ENCODE measurements at regions not wholly inside any gene's neighbourhood (a gene's known extent, or its start where the extent isn't known, plus 50 kb on each side); places are given as distances from the start of the nearest gene placed in this dataset.

DNA sequence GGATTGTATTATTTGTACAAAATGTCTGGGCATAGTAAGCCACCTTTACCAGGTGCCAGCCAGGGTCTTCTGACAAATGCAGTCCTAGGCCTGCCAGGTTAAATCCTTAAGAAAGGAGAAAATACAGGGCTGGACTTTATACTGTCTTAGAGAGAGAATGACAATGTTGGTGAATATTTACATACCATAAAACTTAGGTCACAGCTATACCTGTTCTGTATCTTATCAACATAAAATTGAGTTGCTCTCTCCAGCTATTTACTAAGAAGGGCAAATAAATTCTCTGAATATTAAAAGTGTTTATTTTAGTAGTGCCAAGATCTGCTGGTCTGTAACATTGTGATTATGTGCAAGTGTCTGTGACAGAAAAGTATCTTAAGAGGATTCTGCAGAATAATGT lies 971.1 kb downstream of the AACS start (continued):
- TF ChIP-seq, protein P1, sequence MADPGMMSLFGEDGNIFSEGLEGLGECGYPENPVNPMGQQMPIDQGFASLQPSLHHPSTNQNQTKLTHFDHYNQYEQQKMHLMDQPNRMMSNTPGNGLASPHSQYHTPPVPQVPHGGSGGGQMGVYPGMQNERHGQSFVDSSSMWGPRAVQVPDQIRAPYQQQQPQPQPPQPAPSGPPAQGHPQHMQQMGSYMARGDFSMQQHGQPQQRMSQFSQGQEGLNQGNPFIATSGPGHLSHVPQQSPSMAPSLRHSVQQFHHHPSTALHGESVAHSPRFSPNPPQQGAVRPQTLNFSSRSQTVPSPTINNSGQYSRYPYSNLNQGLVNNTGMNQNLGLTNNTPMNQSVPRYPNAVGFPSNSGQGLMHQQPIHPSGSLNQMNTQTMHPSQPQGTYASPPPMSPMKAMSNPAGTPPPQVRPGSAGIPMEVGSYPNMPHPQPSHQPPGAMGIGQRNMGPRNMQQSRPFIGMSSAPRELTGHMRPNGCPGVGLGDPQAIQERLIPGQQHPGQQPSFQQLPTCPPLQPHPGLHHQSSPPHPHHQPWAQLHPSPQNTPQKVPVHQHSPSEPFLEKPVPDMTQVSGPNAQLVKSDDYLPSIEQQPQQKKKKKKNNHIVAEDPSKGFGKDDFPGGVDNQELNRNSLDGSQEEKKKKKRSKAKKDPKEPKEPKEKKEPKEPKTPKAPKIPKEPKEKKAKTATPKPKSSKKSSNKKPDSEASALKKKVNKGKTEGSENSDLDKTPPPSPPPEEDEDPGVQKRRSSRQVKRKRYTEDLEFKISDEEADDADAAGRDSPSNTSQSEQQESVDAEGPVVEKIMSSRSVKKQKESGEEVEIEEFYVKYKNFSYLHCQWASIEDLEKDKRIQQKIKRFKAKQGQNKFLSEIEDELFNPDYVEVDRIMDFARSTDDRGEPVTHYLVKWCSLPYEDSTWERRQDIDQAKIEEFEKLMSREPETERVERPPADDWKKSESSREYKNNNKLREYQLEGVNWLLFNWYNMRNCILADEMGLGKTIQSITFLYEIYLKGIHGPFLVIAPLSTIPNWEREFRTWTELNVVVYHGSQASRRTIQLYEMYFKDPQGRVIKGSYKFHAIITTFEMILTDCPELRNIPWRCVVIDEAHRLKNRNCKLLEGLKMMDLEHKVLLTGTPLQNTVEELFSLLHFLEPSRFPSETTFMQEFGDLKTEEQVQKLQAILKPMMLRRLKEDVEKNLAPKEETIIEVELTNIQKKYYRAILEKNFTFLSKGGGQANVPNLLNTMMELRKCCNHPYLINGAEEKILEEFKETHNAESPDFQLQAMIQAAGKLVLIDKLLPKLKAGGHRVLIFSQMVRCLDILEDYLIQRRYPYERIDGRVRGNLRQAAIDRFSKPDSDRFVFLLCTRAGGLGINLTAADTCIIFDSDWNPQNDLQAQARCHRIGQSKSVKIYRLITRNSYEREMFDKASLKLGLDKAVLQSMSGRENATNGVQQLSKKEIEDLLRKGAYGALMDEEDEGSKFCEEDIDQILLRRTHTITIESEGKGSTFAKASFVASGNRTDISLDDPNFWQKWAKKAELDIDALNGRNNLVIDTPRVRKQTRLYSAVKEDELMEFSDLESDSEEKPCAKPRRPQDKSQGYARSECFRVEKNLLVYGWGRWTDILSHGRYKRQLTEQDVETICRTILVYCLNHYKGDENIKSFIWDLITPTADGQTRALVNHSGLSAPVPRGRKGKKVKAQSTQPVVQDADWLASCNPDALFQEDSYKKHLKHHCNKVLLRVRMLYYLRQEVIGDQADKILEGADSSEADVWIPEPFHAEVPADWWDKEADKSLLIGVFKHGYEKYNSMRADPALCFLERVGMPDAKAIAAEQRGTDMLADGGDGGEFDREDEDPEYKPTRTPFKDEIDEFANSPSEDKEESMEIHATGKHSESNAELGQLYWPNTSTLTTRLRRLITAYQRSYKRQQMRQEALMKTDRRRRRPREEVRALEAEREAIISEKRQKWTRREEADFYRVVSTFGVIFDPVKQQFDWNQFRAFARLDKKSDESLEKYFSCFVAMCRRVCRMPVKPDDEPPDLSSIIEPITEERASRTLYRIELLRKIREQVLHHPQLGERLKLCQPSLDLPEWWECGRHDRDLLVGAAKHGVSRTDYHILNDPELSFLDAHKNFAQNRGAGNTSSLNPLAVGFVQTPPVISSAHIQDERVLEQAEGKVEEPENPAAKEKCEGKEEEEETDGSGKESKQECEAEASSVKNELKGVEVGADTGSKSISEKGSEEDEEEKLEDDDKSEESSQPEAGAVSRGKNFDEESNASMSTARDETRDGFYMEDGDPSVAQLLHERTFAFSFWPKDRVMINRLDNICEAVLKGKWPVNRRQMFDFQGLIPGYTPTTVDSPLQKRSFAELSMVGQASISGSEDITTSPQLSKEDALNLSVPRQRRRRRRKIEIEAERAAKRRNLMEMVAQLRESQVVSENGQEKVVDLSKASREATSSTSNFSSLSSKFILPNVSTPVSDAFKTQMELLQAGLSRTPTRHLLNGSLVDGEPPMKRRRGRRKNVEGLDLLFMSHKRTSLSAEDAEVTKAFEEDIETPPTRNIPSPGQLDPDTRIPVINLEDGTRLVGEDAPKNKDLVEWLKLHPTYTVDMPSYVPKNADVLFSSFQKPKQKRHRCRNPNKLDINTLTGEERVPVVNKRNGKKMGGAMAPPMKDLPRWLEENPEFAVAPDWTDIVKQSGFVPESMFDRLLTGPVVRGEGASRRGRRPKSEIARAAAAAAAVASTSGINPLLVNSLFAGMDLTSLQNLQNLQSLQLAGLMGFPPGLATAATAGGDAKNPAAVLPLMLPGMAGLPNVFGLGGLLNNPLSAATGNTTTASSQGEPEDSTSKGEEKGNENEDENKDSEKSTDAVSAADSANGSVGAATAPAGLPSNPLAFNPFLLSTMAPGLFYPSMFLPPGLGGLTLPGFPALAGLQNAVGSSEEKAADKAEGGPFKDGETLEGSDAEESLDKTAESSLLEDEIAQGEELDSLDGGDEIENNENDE (IDR thresholded peaks at IDR 0.05; ENCODE audit: insufficient replicate concordance, low read length): no peak
- no peak for TF ChIP-seq KDM5A (IDR thresholded peaks at IDR 0.05; ENCODE audit: low read length)
- TF ChIP-seq MAFK (IDR thresholded peaks at IDR 0.05; ENCODE audit: low read depth, low read length): no peak
- no peak for TF ChIP-seq NANOG (IDR thresholded peaks at IDR 0.05; ENCODE audit: insufficient read depth, low read depth, low read length, poor library complexity, severe bottlenecking)
- TF ChIP-seq GTF2F1 (IDR thresholded peaks at IDR 0.05; ENCODE audit: borderline replicate concordance, low read depth, low read length): no peak
- TF ChIP-seq SAP30 (IDR thresholded peaks at IDR 0.05; ENCODE audit: insufficient read depth, insufficient replicate concordance, low read length): no peak
- no peak for TF ChIP-seq PHF8 (conservative IDR thresholded peaks at IDR 0.05; ENCODE audit: low read depth, low read length)
- no peak for TF ChIP-seq SUZ12 (IDR thresholded peaks at IDR 0.05; ENCODE audit: low read length)
- TF ChIP-seq, protein P2, sequence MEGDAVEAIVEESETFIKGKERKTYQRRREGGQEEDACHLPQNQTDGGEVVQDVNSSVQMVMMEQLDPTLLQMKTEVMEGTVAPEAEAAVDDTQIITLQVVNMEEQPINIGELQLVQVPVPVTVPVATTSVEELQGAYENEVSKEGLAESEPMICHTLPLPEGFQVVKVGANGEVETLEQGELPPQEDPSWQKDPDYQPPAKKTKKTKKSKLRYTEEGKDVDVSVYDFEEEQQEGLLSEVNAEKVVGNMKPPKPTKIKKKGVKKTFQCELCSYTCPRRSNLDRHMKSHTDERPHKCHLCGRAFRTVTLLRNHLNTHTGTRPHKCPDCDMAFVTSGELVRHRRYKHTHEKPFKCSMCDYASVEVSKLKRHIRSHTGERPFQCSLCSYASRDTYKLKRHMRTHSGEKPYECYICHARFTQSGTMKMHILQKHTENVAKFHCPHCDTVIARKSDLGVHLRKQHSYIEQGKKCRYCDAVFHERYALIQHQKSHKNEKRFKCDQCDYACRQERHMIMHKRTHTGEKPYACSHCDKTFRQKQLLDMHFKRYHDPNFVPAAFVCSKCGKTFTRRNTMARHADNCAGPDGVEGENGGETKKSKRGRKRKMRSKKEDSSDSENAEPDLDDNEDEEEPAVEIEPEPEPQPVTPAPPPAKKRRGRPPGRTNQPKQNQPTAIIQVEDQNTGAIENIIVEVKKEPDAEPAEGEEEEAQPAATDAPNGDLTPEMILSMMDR (IDR thresholded peaks at IDR 0.05; ENCODE audit: control extremely low read depth in 1 of 3, insufficient read depth in 1 of 3, low read depth in 1 of 3, low read length in 3 of 3): no peak
